ENCODE measurements at regions not wholly inside any gene's neighbourhood (a gene's known extent, or its start where the extent isn't known, plus 50 kb on each side); places are given as distances from the start of the nearest gene placed in this dataset.

GRCh38 chr11:70636659-70637058 lies 238.3 kb downstream of the CTTN start:
- Histone ChIP-seq H4K20me1 (replicated peaks; ENCODE audit: control insufficient read depth, insufficient read depth, low read length) (no peaks in the 10 kb centered on the region), H3K27me3 (ENCODE audit: control insufficient read depth in 2 of 2, insufficient read depth in 2 of 2, low read length in 2 of 2) (peaks cover 3 to 54% of the 10 kb centered on the region in 2 experiments; a peak in 4 of 5 replicates), H3K9me1 (ENCODE audit: control insufficient read depth, insufficient read depth, low read length) (no peaks in the 10 kb centered on the region), H2AFZ (ENCODE audit: low read depth, low read length) (no peak overlapping the region), H3K4me1 (replicated peaks in 1 of 2; ENCODE audit: control insufficient read depth in 2 of 2, insufficient read depth in 2 of 2, low read length in 2 of 2) (no peaks in the 10 kb centered on the region), H3K4me2 (ENCODE audit: insufficient read depth, low read length) (no peak overlapping the region), H3K36me3 (ENCODE audit: control insufficient read depth, insufficient read depth, low read length) (no peaks in the 10 kb centered on the region), H3K4me3 (no peak overlapping the region), H3K79me2 (ENCODE audit: control insufficient read depth, insufficient read depth, low read length) (no peaks in the 10 kb centered on the region), H3K9me3 (replicated peaks; ENCODE audit: control insufficient read depth, insufficient read depth, low read depth, low read length) (no peaks in the 10 kb centered on the region), H3K9ac (ENCODE audit: insufficient read depth in 1 of 2, low read depth in 2 of 2, low read length in 2 of 2) (no peak overlapping the region), H3K27ac (ENCODE audit: extremely low read depth, low read depth, low read length) (no peak overlapping the region)
- ChIA-PET POLR2A (no interaction called here), CTCF (ENCODE audit: low intra/inter-chr PET ratio) (no interaction called here)
- no peak for TF ChIP-seq HEY1 (CRISPR knock-in tag; IDR thresholded peaks at IDR 0.05; ENCODE audit: borderline replicate concordance)
- TF ChIP-seq CREB5 (CRISPR knock-in tag; IDR thresholded peaks at IDR 0.05): no peak
- TF ChIP-seq XRCC5 (IDR thresholded peaks at IDR 0.05; ENCODE audit: low read depth, low read length): no peak
- no peak for TF ChIP-seq ZNF444 (CRISPR knock-in tag; IDR thresholded peaks at IDR 0.05)
- TF ChIP-seq FOXP1 (CRISPR knock-in tag; IDR thresholded peaks at IDR 0.05): no peak
- TF ChIP-seq SIN3B (IDR thresholded peaks at IDR 0.05; ENCODE audit: low read depth): no peak
- no peak for TF ChIP-seq SAFB (IDR thresholded peaks at IDR 0.05; ENCODE audit: borderline replicate concordance, low read depth, low read length)
- no peak for TF ChIP-seq NCOA4 (IDR thresholded peaks at IDR 0.05; ENCODE audit: partially characterized antibody)
- TF ChIP-seq ZNF695 (CRISPR knock-in tag; IDR thresholded peaks at IDR 0.05): no peak
- no peak for TF ChIP-seq ZBTB2 (IDR thresholded peaks at IDR 0.05)
- TF ChIP-seq CBFB (CRISPR knock-in tag; IDR thresholded peaks at IDR 0.05): no peak
- TF ChIP-seq SLC30A9 (CRISPR knock-in tag; IDR thresholded peaks at IDR 0.05): no peak
- TF ChIP-seq KDM2B (CRISPR knock-in tag; IDR thresholded peaks at IDR 0.05): no peak
- TF ChIP-seq CBX2 (IDR thresholded peaks at IDR 0.05; ENCODE audit: insufficient read depth, low read length, poor library complexity, severe bottlenecking): no peak
- TF ChIP-seq SIN3A (IDR thresholded peaks at IDR 0.05; ENCODE audit: borderline replicate concordance in 2 of 2, control insufficient read depth in 1 of 2, low read depth in 2 of 2, low read length in 2 of 2): no peak
- TF ChIP-seq ELF2 (CRISPR knock-in tag; IDR thresholded peaks at IDR 0.05): no peak
- no peak for TF ChIP-seq DDX20 (tag; IDR thresholded peaks at IDR 0.05; ENCODE audit: low read depth)
- no peak for TF ChIP-seq BRD4 (IDR thresholded peaks at IDR 0.05)
- TF ChIP-seq HNRNPLL (IDR thresholded peaks at IDR 0.05; ENCODE audit: low read depth, low read length, poor library complexity, severe bottlenecking): no peak
- no peak for TF ChIP-seq RBBP5 (IDR thresholded peaks at IDR 0.05; ENCODE audit: borderline replicate concordance, insufficient read depth, low read length, poor library complexity, severe bottlenecking)
- 29% methylated on average over 9 of the region's 10 CpGs for WGBS (ENCODE audit: insufficient coverage, low coverage, missing lambda C conversion rate)
- intact Hi-C loops (cut with micrococcal nuclease) (no loop called here), in situ Hi-C loops (cut with MboI) (no loop called here)
- DNase-seq (ENCODE audit: extremely low read depth in 1 of 4, low spot score in 3 of 4) (no peak), ATAC-seq (no peak), FAIRE-seq (no peak)
- no TSS peak for BruUV-seq (replicated peaks)

Data from K562 (cell line).